CD4-positive, CD25-positive, alpha-beta regulatory T cell (primary cell): ENCODE measurements at regions not wholly inside any gene's neighbourhood (a gene's known extent, or its start where the extent isn't known, plus 50 kb on each side); places are given as distances from the start of the nearest gene placed in this dataset.

Experiments used
- ATAC-seq, 2 donors: fragments of 150-1000 bp; cut with Tn5 transposase; one replicate each; pipeline ENCODE4 v1.10.0; 2021; ENCODE audit warnings: low read depth in 2 of 2, moderate number of reproducible peaks in 2 of 2, moderate library complexity in 1 of 2
- DNase-seq, 3 donors: peaks; one replicate each; pipeline versions ENCODE4 v3.0.0 to v3.0.0-alpha.2; 2012 to 2022; ENCODE audit warnings: mixed read lengths in 1 of 3
- H3K27ac ChIP-seq: one replicate; pipeline ENCODE4 v1.7.0; 2013; ENCODE audit warnings: mild to moderate bottlenecking, low read length; ENCODE audit not compliant: insufficient read depth, poor library complexity, severe bottlenecking
- H3K27me3 ChIP-seq: one replicate; pipeline ENCODE4 v1.7.0; 2013; ENCODE audit warnings: low read length; ENCODE audit not compliant: control insufficient read depth, insufficient read depth
- H3K36me3 ChIP-seq: one replicate; pipeline ENCODE4 v1.7.0; 2013; ENCODE audit warnings: mild to moderate bottlenecking, low read length, moderate library complexity; ENCODE audit not compliant: control insufficient read depth, insufficient read depth
- H3K4me1 ChIP-seq: 2 replicates; pipeline ENCODE4 v1.7.0; 2013; ENCODE audit warnings: mild to moderate bottlenecking, low read length; ENCODE audit not compliant: insufficient read depth, control insufficient read depth, poor library complexity, severe bottlenecking
- H3K4me3 ChIP-seq: one replicate; pipeline ENCODE4 v1.7.0; 2013; ENCODE audit warnings: low read depth, mild to moderate bottlenecking, low read length, moderate library complexity
- H3K9me3 ChIP-seq, 2 experiments: 1 replicate in 1 of 2; 2 replicates in 1 of 2; pipeline ENCODE4 v1.7.0; 2013; ENCODE audit warnings: low read length in 2 of 2, mild to moderate bottlenecking in 1 of 2, moderate library complexity in 1 of 2; ENCODE audit not compliant: control insufficient read depth in 2 of 2
- H3K27ac Mint-ChIP-seq, 3 donors: one replicate each; pipeline ENCODE4 v1.8.0; 2020 to 2022; ENCODE audit warnings: mild to moderate bottlenecking in 3 of 3, mixed read lengths in 3 of 3, moderate library complexity in 2 of 3
- H3K27me3 Mint-ChIP-seq: one replicate; pipeline ENCODE4 v1.8.0; 2022; ENCODE audit warnings: mild to moderate bottlenecking, mixed read lengths
- H3K36me3 Mint-ChIP-seq: one replicate; pipeline ENCODE4 v1.8.0; 2020; ENCODE audit warnings: mixed read lengths
- H3K4me1 Mint-ChIP-seq, 4 donors: one replicate each; pipeline ENCODE4 v1.8.0; 2020 to 2022; ENCODE audit warnings: mixed read lengths in 4 of 4, mild to moderate bottlenecking in 1 of 4
- H3K4me3 Mint-ChIP-seq, 4 donors: one replicate each; pipeline ENCODE4 v1.8.0; 2020 to 2022; ENCODE audit warnings: mild to moderate bottlenecking in 4 of 4, mixed read lengths in 4 of 4, moderate library complexity in 3 of 4
- H3K9me3 Mint-ChIP-seq, 7 donors: one replicate each; pipeline ENCODE4 v1.8.0; 2020 to 2022; ENCODE audit warnings: mixed read lengths in 7 of 7, mild to moderate bottlenecking in 3 of 7, moderate library complexity in 2 of 7

DNA sequence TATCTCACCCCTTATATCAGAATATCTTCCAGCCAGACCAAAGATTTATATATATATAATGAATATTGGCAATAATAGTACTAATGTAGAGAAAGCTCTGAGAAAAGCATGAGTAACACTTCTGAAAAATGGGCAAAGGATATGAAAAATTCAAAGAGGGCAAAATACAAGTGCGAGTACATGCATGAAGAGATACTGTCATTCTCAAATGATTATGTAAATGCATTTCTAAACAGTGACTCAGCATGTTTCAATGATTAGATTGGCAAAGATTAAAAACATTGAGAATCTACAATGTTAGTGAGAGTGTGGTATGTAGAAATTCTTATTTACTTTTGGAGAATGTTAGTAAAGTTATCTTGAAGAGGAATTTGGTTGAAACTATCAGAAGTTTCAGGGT is 118.3 kb upstream of the NEDD4L start:
- H3K4me3 Mint-ChIP-seq, result no peak overlapping the region
- no peaks in the 10 kb centered on the region for H3K27me3 Mint-ChIP-seq

DNA sequence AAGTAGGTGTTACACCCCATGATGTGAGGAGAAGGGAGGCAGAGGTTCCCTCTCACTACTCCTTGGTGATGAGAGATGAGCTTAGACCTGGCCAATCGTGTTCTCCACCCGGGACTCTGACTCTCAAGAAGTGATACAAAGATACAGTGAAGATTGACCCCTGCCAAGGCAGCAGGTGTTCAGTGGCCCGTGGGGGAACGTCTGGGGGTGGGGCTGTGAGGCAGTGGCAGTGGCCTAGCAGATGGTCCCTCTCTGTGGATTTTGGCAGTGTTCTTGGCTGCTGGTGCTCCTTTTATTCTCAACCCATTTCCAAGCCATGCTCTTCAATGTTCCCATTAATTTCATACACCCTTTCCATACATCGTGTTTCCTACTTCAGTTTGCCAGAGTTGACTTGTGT is 120.4 kb upstream of the NEDD4L start:
- H3K9me3 Mint-ChIP-seq, result no peaks in the 10 kb centered on the region
- no peaks in the 10 kb centered on the region for H3K9me3 ChIP-seq
- peaks cover 0 to 5% (median 0%) of the 10 kb centered on the region in 4 donors for H3K4me1 Mint-ChIP-seq
- H3K36me3 Mint-ChIP-seq, result no peaks in the 10 kb centered on the region
- no peak overlapping the region for H3K4me3 Mint-ChIP-seq
- H3K4me3 ChIP-seq, result no peak overlapping the region
- H3K4me1 ChIP-seq, result no peaks in the 10 kb centered on the region
- no peak overlapping the region for H3K27ac ChIP-seq
- ATAC-seq (no peak), DNase-seq (no peak)
- no peaks in the 10 kb centered on the region for H3K27me3 ChIP-seq
- peaks cover 3% of the 10 kb centered on the region for H3K27me3 Mint-ChIP-seq
- no peaks in the 10 kb centered on the region for H3K36me3 ChIP-seq
- H3K27ac Mint-ChIP-seq, result no peak overlapping the region

More for the DNA sequence above, 118.3 kb upstream of the NEDD4L start:
- Histone ChIP-seq H3K36me3 (no peaks in the 10 kb centered on the region), H3K4me1 (no peaks in the 10 kb centered on the region), H3K4me3 (no peak overlapping the region), H3K27me3 (no peaks in the 10 kb centered on the region), H3K9me3 (no peaks in the 10 kb centered on the region), H3K27ac (no peak overlapping the region)
- Mint-ChIP-seq H3K36me3 (no peaks in the 10 kb centered on the region), H3K4me1 (no peaks in the 10 kb centered on the region), H3K9me3 (peaks cover 0 to 2% (median 0%) of the 10 kb centered on the region in 7 donors), H3K27ac (no peak overlapping the region)
- DNase-seq (no peak), ATAC-seq (no peak)

DNA sequence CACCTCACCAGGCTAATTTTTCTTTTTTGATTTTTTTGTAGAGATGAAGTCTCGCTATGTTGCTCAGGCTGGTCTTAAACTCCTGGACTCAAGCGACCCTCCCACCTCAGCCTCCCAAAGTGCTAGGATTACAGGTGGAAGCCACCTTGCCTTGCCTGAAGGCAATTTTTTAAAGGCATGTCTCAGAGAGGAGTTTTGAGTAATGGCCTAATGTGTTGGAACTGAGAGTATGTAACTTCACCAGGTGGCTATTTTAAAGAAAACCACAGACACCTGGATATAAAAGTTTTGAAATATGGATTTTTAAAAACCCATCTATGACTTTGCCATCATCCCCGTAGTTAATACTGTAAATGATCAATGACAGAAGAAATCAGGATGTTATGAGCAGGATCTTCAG is 119.8 kb upstream of the ATP8B1 start:
- no peaks in the 10 kb centered on the region for H3K36me3 Mint-ChIP-seq
- no peak overlapping the region for H3K27ac Mint-ChIP-seq
- H3K4me1 Mint-ChIP-seq, result peaks cover 0 to 5% (median 0%) of the 10 kb centered on the region in 4 donors
- Histone ChIP-seq H3K27me3 (no peaks in the 10 kb centered on the region), H3K36me3 (no peaks in the 10 kb centered on the region), H3K9me3 (no peaks in the 10 kb centered on the region), H3K4me3 (no peak overlapping the region), H3K4me1 (no peaks in the 10 kb centered on the region), H3K27ac (no peak overlapping the region)
- no peak overlapping the region for H3K4me3 Mint-ChIP-seq
- H3K9me3 Mint-ChIP-seq, result peaks cover 0 to 2% (median 0%) of the 10 kb centered on the region in 7 donors
- ATAC-seq (no peak), DNase-seq (no peak)
- H3K27me3 Mint-ChIP-seq, result peaks cover 4% of the 10 kb centered on the region

DNA sequence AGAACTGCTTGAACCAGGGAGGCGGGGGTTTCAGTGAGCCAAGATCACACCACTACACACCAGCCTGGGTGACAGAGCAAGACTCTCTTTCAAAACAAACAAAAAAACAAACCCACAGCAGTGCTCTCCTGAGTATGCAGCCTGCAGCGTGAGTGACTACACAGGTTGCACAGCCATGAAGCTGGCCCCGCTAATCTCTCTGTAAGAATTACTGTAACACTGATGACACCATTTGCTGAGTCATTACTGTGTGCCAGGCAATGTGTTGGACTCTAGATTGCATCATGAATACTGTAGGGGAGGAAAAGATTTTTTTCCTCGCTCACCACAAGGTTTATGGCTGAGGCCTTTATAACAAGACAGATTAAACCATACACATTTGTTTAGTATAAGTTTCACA is 118.6 kb upstream of the ATP8B1 start:
- H3K9me3 Mint-ChIP-seq, result peaks cover 0 to 2% (median 0%) of the 10 kb centered on the region in 7 donors
- ATAC-seq (no peak), DNase-seq (no peak)
- peaks cover under 1% of the 10 kb centered on the region for H3K4me1 ChIP-seq
- H3K27me3 ChIP-seq, result no peaks in the 10 kb centered on the region
- H3K36me3 Mint-ChIP-seq, result no peaks in the 10 kb centered on the region
- H3K4me3 Mint-ChIP-seq, result no peak overlapping the region
- H3K4me3 ChIP-seq, result no peak overlapping the region
- peaks cover 0 to 5% (median under 1%) of the 10 kb centered on the region in 4 donors for H3K4me1 Mint-ChIP-seq
- H3K36me3 ChIP-seq, result no peaks in the 10 kb centered on the region
- no peaks in the 10 kb centered on the region for H3K9me3 ChIP-seq
- H3K27me3 Mint-ChIP-seq, result peaks cover 4% of the 10 kb centered on the region
- no peak overlapping the region for H3K27ac Mint-ChIP-seq
- no peak overlapping the region for H3K27ac ChIP-seq

DNA sequence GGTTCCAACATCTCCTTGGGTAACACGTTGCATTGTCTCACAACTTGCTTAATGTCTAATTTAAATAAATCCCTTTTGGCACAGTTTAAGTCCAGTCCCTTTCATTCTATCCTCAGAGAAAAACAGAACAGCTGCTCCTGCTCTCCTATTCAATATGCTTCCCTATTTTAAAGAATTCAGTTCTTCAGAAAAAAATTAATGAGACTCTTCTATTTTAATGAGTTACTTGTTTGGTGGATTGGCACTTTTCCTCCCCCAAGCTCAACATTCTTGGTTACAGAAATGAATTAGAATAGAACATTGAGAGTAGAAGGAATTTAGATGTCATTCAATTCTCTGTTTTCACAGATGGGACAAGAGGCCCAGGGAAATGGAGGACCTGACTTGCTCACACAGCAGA is 116.9 kb upstream of the ATP8B1 start:
- no peaks in the 10 kb centered on the region for H3K36me3 Mint-ChIP-seq
- peaks cover 4% of the 10 kb centered on the region for H3K27me3 Mint-ChIP-seq
- Histone ChIP-seq H3K27me3 (no peaks in the 10 kb centered on the region), H3K36me3 (no peaks in the 10 kb centered on the region), H3K4me3 (no peak overlapping the region), H3K27ac (no peak overlapping the region), H3K9me3 (no peaks in the 10 kb centered on the region), H3K4me1 (peaks cover 10% of the 10 kb centered on the region)
- ATAC-seq, result no peak
- no peak overlapping the region for H3K27ac Mint-ChIP-seq
- no peak overlapping the region for H3K4me3 Mint-ChIP-seq
- DNase-seq, result no peak
- peaks cover 3 to 14% (median 9%) of the 10 kb centered on the region in 4 donors for H3K4me1 Mint-ChIP-seq
- peaks cover 0 to 2% (median 0%) of the 10 kb centered on the region in 7 donors for H3K9me3 Mint-ChIP-seq

DNA sequence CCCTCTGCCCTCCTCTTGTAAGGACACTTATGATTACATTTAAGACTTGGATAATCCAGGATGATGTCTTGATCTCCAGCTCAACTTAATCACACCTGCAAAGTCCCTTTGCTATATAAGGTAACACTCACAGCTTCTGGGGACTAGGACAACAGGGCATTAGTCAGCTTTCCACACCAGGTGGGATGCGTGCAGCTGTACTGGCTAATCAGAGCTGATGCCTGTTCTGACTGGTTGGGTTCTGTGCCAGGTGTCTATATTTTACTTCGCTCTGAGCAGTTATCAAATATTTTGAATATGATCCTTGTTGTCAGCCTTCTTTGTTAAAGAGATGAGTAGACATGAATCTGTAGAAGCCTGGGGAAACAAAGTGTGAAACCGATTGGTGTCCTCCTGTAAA is 115.5 kb upstream of the ATP8B1 start:
- Histone ChIP-seq H3K4me1 (peaks cover 10% of the 10 kb centered on the region), H3K4me3 (no peak overlapping the region), H3K9me3 (no peaks in the 10 kb centered on the region), H3K36me3 (no peaks in the 10 kb centered on the region), H3K27ac (no peak overlapping the region), H3K27me3 (no peaks in the 10 kb centered on the region)
- peaks cover 4% of the 10 kb centered on the region for H3K27me3 Mint-ChIP-seq
- H3K4me1 Mint-ChIP-seq, result peaks cover 3 to 14% (median 9%) of the 10 kb centered on the region in 4 donors
- no peak overlapping the region for H3K4me3 Mint-ChIP-seq
- no peak overlapping the region for H3K27ac Mint-ChIP-seq
- no peaks in the 10 kb centered on the region for H3K36me3 Mint-ChIP-seq
- DNase-seq (no peak), ATAC-seq (no peak)
- peaks cover 0 to 2% (median 0%) of the 10 kb centered on the region in 7 donors for H3K9me3 Mint-ChIP-seq

DNA sequence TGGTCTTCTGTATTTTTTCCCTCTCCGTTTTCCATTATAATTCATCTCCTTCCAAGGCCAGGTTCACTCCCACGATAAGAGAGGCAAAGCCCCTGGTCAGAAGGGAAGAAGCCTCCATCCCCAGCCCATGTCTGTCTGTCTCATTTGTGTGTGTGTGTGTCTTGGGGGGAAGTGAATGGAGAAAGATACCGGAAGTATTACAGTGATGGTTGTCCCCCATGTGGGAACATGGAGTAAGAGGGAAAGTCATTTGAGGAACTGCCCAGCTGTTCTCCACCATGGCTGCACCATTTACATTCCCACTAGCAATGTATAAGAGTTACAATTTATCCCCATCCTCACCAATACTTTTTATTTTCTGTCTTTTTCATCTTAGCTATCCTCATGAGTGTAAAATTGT is 113.6 kb upstream of the ATP8B1 start:
- Mint-ChIP-seq H3K27ac (no peak overlapping the region), H3K9me3 (peaks cover 0 to 2% (median 0%) of the 10 kb centered on the region in 7 donors), H3K27me3 (peaks cover 4% of the 10 kb centered on the region), H3K4me1 (peaks cover 3 to 14% (median 9%) of the 10 kb centered on the region in 4 donors), H3K36me3 (no peaks in the 10 kb centered on the region), H3K4me3 (no peak overlapping the region)
- Histone ChIP-seq H3K9me3 (no peaks in the 10 kb centered on the region), H3K4me3 (no peak overlapping the region), H3K4me1 (peaks cover 10% of the 10 kb centered on the region), H3K27ac (no peak overlapping the region), H3K36me3 (no peaks in the 10 kb centered on the region), H3K27me3 (no peaks in the 10 kb centered on the region)
- no peak for DNase-seq
- ATAC-seq, result no peak

DNA sequence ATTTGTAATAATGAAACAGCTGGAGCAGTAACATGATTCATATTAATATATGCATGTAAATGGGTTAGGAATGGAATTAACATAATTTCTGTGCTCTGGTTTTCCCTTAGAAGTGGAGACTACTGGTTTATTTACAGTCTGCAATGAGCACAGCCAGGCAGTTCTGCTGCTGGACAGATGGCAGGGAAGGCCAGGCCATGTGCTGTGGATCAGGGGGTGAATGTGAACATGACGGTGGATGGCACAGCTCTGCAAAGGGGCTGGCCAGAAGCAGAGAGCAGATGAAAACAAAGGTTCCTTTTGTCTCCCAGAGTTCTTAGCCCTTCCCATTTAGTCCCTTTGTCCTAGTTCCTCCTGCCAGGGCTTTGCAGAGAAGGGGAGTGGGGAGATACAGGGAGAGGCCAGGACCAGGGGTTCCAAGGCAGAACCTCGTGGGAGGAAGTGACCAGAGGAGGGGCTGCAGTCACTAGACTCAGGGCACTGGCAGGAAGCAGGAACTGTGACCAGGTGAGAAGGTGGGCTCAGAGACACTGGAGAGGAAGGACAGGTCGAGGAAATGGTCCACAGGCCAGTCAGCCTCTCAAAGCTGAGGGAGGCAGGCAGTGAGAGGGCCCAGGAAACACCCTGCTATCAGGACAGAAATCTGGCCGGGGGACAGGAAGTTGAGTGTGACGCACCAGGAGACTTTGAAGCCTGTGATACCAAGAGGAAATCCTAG is 112.9 kb upstream of the ATP8B1 start:
- peak overlapping the region in 2 of 3 donors; percentile 52 for H3K27ac Mint-ChIP-seq
- DNase-seq, result peak in 1 of 3 donors; percentile 48
- no peak overlapping the region for H3K4me3 Mint-ChIP-seq
- no peaks in the 10 kb centered on the region for H3K27me3 ChIP-seq
- H3K9me3 Mint-ChIP-seq, result peaks cover 0 to 2% (median 0%) of the 10 kb centered on the region in 7 donors
- no peaks in the 10 kb centered on the region for H3K9me3 ChIP-seq
- H3K4me1 ChIP-seq, result peaks cover 10% of the 10 kb centered on the region
- H3K4me1 Mint-ChIP-seq, result peaks cover 3 to 14% (median 9%) of the 10 kb centered on the region in 4 donors
- no peaks in the 10 kb centered on the region for H3K36me3 Mint-ChIP-seq
- H3K4me3 ChIP-seq, result no peak overlapping the region
- H3K27ac ChIP-seq, result no peak overlapping the region
- no peaks in the 10 kb centered on the region for H3K36me3 ChIP-seq
- peak; percentile 18 to 40 for ATAC-seq
- H3K27me3 Mint-ChIP-seq, result peaks cover 4% of the 10 kb centered on the region
